ENCODE measurements at regions not wholly inside any gene's neighbourhood (a gene's known extent, or its start where the extent isn't known, plus 50 kb on each side); places are given as distances from the start of the nearest gene placed in this dataset.

DNA sequence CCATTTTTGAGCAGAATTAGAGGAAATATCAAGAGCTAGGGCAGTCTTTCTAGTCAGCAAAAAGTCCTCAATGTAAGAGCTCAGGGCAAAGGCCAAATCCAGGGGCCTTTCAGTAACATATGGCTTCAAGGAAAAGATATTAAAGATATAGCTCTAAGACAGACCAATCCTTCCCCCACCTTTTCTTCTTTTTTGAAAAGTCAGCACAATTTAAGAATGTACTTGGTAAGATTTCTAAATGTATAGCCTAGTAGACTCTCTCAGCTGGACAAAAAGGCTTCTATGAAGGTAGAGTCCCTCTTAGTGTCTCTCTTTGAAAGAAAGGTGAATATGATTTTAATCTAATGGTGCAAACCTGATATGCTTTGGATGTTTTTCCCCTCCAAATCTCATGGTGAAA is 515.7 kb downstream of the VRK1 start:
- no peak overlapping the region for H3K27ac ChIP-seq (ENCODE audit: low read depth in 1 of 2, low read length in 1 of 2)
- peaks cover 4 to 9% of the 10 kb centered on the region in 2 donors for H3K4me1 ChIP-seq (ENCODE audit: control insufficient read depth in 2 of 2, insufficient read depth in 2 of 2, low read length in 2 of 2)
- H3K4me3 ChIP-seq (ENCODE audit: low read length in 2 of 2), result no peak overlapping the region
- DNase-seq (ENCODE audit: low read depth in 6 of 9, low spot score in 9 of 9), result no peak
- H3K27me3 ChIP-seq (ENCODE audit: control insufficient read depth in 2 of 2, insufficient read depth in 1 of 2, low read length in 1 of 2), result no peaks in the 10 kb centered on the region
- no peaks in the 10 kb centered on the region for H3K36me3 ChIP-seq (ENCODE audit: control insufficient read depth in 2 of 2, insufficient read depth in 2 of 2, low read length in 1 of 2)
- H3K9me3 ChIP-seq (ENCODE audit: control insufficient read depth in 2 of 2, insufficient read depth in 1 of 2, low read length in 1 of 2), result peaks cover 0 to 7% of the 10 kb centered on the region in 2 donors

DNA sequence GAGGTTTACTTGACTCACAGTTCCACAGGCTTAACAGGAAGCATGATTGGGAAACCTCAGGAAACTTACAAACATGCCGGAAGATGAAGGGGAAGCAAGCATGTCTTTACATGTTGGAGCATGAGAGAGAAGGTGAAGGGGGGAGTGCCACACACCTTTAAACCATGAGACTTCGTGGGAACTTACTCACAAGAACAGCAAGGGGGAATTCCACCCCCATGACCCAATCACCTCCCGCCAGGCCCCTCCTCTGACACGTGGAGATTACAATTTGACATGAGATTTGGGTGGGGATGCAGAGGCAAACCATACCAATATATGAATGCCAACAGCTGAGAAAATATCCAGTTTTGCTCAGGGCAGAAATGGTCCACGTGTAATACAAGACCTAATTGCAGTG is 518.6 kb downstream of the VRK1 start:
- Histone ChIP-seq H3K27me3 (ENCODE audit: control insufficient read depth in 2 of 2, insufficient read depth in 1 of 2, low read length in 1 of 2) (no peaks in the 10 kb centered on the region), H3K36me3 (ENCODE audit: control insufficient read depth in 2 of 2, insufficient read depth in 2 of 2, low read length in 1 of 2) (no peaks in the 10 kb centered on the region), H3K4me1 (ENCODE audit: control insufficient read depth in 2 of 2, insufficient read depth in 2 of 2, low read length in 2 of 2) (no peaks in the 10 kb centered on the region), H3K4me3 (ENCODE audit: low read length in 2 of 2) (no peak overlapping the region), H3K27ac (ENCODE audit: low read depth in 1 of 2, low read length in 1 of 2) (no peak overlapping the region), H3K9me3 (ENCODE audit: control insufficient read depth in 2 of 2, insufficient read depth in 1 of 2, low read length in 1 of 2) (peaks cover 0 to 7% of the 10 kb centered on the region in 2 donors)
- WGBS, result 85% methylated on average over 5 of the region's 5 CpGs
- DNase-seq (ENCODE audit: low read depth in 6 of 9, low spot score in 9 of 9), result no peak

DNA sequence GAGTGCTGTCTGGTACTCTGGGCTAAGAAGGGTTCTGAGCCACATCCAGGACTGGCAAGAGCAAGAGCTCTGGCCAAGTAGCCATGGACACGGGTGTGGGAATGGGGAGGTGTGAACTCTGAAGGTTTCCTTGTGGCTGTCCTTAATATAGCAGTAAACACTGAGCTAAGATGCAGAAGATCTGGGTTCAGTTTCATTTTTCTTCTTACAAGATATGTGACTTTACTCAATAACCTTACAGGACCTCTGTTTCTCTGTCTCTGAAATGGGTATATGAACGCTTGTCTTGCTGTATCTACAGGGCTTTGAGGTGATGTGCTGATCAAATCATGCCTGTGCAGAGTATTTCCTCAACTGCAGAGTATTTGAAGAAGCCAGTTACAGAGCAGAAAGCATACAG is 521.2 kb downstream of the VRK1 start:
- Histone ChIP-seq H3K27ac (ENCODE audit: low read depth in 1 of 2, low read length in 1 of 2) (no peak overlapping the region), H3K27me3 (ENCODE audit: control insufficient read depth in 2 of 2, insufficient read depth in 1 of 2, low read length in 1 of 2) (no peaks in the 10 kb centered on the region), H3K36me3 (ENCODE audit: control insufficient read depth in 2 of 2, insufficient read depth in 2 of 2, low read length in 1 of 2) (no peaks in the 10 kb centered on the region), H3K4me1 (ENCODE audit: control insufficient read depth in 2 of 2, insufficient read depth in 2 of 2, low read length in 2 of 2) (no peaks in the 10 kb centered on the region), H3K9me3 (ENCODE audit: control insufficient read depth in 2 of 2, insufficient read depth in 1 of 2, low read length in 1 of 2) (peaks cover 0 to 4% of the 10 kb centered on the region in 2 donors), H3K4me3 (ENCODE audit: low read length in 2 of 2) (no peak overlapping the region)
- WGBS, result over 99% methylated on average over 2 of the region's 2 CpGs
- DNase-seq (ENCODE audit: low read depth in 6 of 9, low spot score in 9 of 9), result no peak

DNA sequence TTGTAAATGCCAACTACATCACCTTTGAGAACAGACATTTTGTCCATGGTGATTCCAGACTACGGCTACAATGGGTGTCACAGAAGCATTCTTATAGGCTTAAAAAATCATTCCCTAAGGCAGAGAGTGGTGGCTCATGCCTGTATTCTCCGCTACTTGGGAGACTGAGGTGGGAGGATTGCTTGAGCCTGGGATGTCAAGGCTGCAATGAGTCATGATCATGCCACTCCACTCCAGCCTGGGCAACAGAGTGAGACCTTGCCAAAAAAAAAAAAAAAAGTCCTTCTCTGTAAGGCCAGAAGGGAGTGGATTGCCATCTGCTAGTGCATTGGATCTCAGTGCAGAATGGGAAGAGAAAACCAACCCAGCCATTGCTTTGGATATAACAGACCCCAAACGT is 522.5 kb downstream of the VRK1 start:
- H3K9me3 ChIP-seq (ENCODE audit: control insufficient read depth in 2 of 2, insufficient read depth in 1 of 2, low read length in 1 of 2), result no peaks in the 10 kb centered on the region
- H3K36me3 ChIP-seq (ENCODE audit: control insufficient read depth in 2 of 2, insufficient read depth in 2 of 2, low read length in 1 of 2), result no peaks in the 10 kb centered on the region
- no peaks in the 10 kb centered on the region for H3K27me3 ChIP-seq (ENCODE audit: control insufficient read depth in 2 of 2, insufficient read depth in 1 of 2, low read length in 1 of 2)
- WGBS, result 93% methylated on average over 3 of the region's 3 CpGs
- no peak overlapping the region for H3K4me3 ChIP-seq (ENCODE audit: low read length in 2 of 2)
- DNase-seq (ENCODE audit: low read depth in 6 of 9, low spot score in 9 of 9), result no peak
- H3K27ac ChIP-seq (ENCODE audit: low read depth in 1 of 2, low read length in 1 of 2), result no peak overlapping the region
- H3K4me1 ChIP-seq (ENCODE audit: control insufficient read depth in 2 of 2, insufficient read depth in 2 of 2, low read length in 2 of 2), result no peaks in the 10 kb centered on the region

DNA sequence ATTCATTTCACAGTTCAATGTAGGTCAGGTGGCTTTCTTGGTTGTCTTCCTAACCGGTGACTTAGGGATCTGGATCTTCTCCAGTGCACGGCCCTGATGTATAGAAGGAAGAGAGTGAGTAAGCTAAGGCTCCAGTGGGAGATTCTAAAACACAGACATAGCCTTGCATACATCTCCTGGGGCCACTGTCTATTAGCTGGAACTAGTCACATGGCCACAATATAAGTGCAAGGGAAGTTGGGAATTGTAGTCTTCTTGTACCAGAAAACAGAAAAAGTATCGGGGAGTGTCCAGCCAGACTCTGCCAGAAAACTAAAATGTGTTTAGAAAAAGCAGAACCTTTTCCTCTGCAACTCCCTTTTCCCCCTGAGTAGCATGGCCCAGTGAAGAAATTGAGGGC is 531.6 kb downstream of the VRK1 start:
- peaks cover 13 to 14% of the 10 kb centered on the region in 2 donors for H3K4me1 ChIP-seq (ENCODE audit: control insufficient read depth in 2 of 2, insufficient read depth in 2 of 2, low read length in 2 of 2)
- no peaks in the 10 kb centered on the region for H3K27me3 ChIP-seq (ENCODE audit: control insufficient read depth in 2 of 2, insufficient read depth in 1 of 2, low read length in 1 of 2)
- DNase-seq (ENCODE audit: low read depth in 6 of 9, low spot score in 9 of 9), result no peak
- H3K9me3 ChIP-seq (ENCODE audit: control insufficient read depth in 2 of 2, insufficient read depth in 1 of 2, low read length in 1 of 2), result peaks cover 0 to 8% of the 10 kb centered on the region in 2 donors
- H3K4me3 ChIP-seq (ENCODE audit: low read length in 2 of 2), result no peak overlapping the region
- no peaks in the 10 kb centered on the region for H3K36me3 ChIP-seq (ENCODE audit: control insufficient read depth in 2 of 2, insufficient read depth in 2 of 2, low read length in 1 of 2)
- H3K27ac ChIP-seq (ENCODE audit: low read depth in 1 of 2, low read length in 1 of 2), result no peak overlapping the region
- WGBS, result 97% methylated on average over 3 of the region's 3 CpGs

DNA sequence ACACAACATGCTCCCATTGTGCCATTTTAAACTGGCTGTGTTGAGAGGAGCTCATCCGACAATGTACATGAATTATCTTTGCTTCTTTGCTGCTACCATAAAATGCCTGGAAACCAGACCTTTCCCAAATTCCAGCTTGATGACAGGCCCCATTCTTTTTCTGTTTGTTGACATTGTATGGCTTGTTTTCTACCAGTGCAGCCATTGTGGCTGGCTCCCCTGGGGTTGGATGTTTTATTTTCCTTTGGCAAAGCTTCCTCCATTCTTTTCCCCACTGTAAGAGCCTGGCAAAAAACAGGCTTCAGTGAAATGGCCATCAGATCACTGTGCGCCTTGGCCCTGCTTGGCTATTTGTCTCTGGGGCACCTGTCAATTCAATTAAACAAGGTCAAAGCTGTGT is 532.5 kb downstream of the VRK1 start:
- H3K9me3 ChIP-seq (ENCODE audit: control insufficient read depth in 2 of 2, insufficient read depth in 1 of 2, low read length in 1 of 2), result peaks cover 0 to 8% of the 10 kb centered on the region in 2 donors
- H3K4me1 ChIP-seq (ENCODE audit: control insufficient read depth in 2 of 2, insufficient read depth in 2 of 2, low read length in 2 of 2), result peaks cover 13 to 14% of the 10 kb centered on the region in 2 donors
- no peak for DNase-seq (ENCODE audit: low read depth in 6 of 9, low spot score in 9 of 9)
- H3K36me3 ChIP-seq (ENCODE audit: control insufficient read depth in 2 of 2, insufficient read depth in 2 of 2, low read length in 1 of 2), result no peaks in the 10 kb centered on the region
- 100% methylated on average over 2 of the region's 2 CpGs for WGBS
- H3K27ac ChIP-seq (ENCODE audit: low read depth in 1 of 2, low read length in 1 of 2), result no peak overlapping the region
- H3K27me3 ChIP-seq (ENCODE audit: control insufficient read depth in 2 of 2, insufficient read depth in 1 of 2, low read length in 1 of 2), result no peaks in the 10 kb centered on the region
- no peak overlapping the region for H3K4me3 ChIP-seq (ENCODE audit: low read length in 2 of 2)

DNA sequence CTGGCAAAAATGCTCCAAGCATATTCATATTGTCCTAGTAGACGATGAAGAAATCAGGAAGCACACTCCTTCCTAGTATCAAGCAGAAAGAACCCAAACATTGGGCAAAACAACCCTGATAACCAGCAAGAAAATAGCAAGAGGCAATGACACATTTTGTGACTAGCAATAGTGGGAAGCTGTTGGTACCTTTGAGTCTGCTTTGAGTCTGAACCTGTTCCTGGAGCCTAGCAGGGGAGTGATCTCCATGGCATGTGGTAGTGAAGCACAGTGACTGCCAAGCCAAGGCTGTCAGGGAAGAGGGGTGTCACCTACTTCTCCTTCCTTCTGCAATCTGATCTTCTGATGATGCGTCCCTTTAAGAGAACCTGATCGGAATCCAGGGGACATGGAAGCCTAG is 533.9 kb downstream of the VRK1 start:
- no peak for DNase-seq (ENCODE audit: low read depth in 6 of 9, low spot score in 9 of 9)
- no peaks in the 10 kb centered on the region for H3K36me3 ChIP-seq (ENCODE audit: control insufficient read depth in 2 of 2, insufficient read depth in 2 of 2, low read length in 1 of 2)

DNA sequence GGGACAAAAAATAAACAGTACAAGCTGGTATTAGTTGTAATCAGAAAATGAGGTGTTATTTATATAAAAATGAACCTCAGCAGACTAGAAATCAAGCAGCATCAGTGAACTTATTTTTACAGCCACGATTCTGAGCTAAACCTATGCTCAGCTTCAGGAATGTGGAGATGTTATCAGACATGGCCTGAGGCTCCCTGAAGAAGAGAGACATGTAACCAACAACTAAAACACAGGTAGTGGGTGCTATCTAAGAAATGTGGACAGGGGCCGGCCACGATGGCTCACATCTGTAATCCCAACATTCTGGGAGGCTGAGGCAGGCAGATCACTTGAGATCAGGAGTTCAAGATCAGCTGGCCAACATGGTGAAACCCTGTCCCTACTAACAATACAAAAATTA is 534.3 kb downstream of the VRK1 start:
- no peak for DNase-seq (ENCODE audit: low read depth in 6 of 9, low spot score in 9 of 9)
- 81% methylated on average over 3 of the region's 3 CpGs for WGBS
- H3K4me1 ChIP-seq (ENCODE audit: control insufficient read depth in 2 of 2, insufficient read depth in 2 of 2, low read length in 2 of 2), result peaks cover 23 to 24% of the 10 kb centered on the region in 2 donors
- no peak overlapping the region for H3K4me3 ChIP-seq (ENCODE audit: low read length in 2 of 2)
- H3K9me3 ChIP-seq (ENCODE audit: control insufficient read depth in 2 of 2, insufficient read depth in 1 of 2, low read length in 1 of 2), result peaks cover 0 to 8% of the 10 kb centered on the region in 2 donors
- no peak overlapping the region for H3K27ac ChIP-seq (ENCODE audit: low read depth in 1 of 2, low read length in 1 of 2)
- no peaks in the 10 kb centered on the region for H3K27me3 ChIP-seq (ENCODE audit: control insufficient read depth in 2 of 2, insufficient read depth in 1 of 2, low read length in 1 of 2)
- H3K36me3 ChIP-seq (ENCODE audit: control insufficient read depth in 2 of 2, insufficient read depth in 2 of 2, low read length in 1 of 2), result no peaks in the 10 kb centered on the region

More for the DNA sequence above, 533.9 kb downstream of the VRK1 start:
- H3K27ac ChIP-seq (ENCODE audit: low read depth in 1 of 2, low read length in 1 of 2), result no peak overlapping the region
- no peaks in the 10 kb centered on the region for H3K27me3 ChIP-seq (ENCODE audit: control insufficient read depth in 2 of 2, insufficient read depth in 1 of 2, low read length in 1 of 2)
- H3K4me1 ChIP-seq (ENCODE audit: control insufficient read depth in 2 of 2, insufficient read depth in 2 of 2, low read length in 2 of 2), result peaks cover 18 to 20% of the 10 kb centered on the region in 2 donors
- H3K4me3 ChIP-seq (ENCODE audit: low read length in 2 of 2), result no peak overlapping the region
- H3K9me3 ChIP-seq (ENCODE audit: control insufficient read depth in 2 of 2, insufficient read depth in 1 of 2, low read length in 1 of 2), result peaks cover 0 to 8% of the 10 kb centered on the region in 2 donors
- 91% methylated on average over 3 of the region's 3 CpGs for WGBS

DNA sequence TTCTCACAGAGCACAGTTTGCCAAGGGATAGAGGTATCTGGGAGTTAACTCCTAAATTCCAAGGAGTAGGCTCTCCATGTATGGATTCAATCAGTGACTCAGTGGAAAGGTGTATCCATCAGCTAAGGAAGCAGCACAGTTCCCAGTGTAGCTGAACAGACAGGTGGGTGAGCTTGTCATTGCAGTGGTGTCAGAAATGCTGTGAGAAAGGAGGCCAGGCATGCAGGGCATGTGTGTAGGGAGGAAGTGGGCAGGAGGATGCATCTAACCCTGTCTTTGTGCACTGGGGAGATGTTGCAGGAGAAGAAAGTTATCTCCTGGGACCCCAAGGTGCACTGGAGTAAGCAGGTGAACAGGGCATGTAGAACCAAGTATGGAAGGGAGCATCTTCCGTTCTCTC is 539.0 kb downstream of the VRK1 start:
- Histone ChIP-seq H3K36me3 (ENCODE audit: control insufficient read depth in 2 of 2, insufficient read depth in 2 of 2, low read length in 1 of 2) (no peaks in the 10 kb centered on the region), H3K9me3 (ENCODE audit: control insufficient read depth in 2 of 2, insufficient read depth in 1 of 2, low read length in 1 of 2) (peaks cover 0 to 18% of the 10 kb centered on the region in 2 donors), H3K27ac (ENCODE audit: low read depth in 1 of 2, low read length in 1 of 2) (peak overlapping the region in 1 of 2 donors; percentile 39), H3K4me1 (ENCODE audit: control insufficient read depth in 2 of 2, insufficient read depth in 2 of 2, low read length in 2 of 2) (peaks cover 21 to 35% of the 10 kb centered on the region in 2 donors), H3K4me3 (ENCODE audit: low read length in 2 of 2) (no peak overlapping the region), H3K27me3 (ENCODE audit: control insufficient read depth in 2 of 2, insufficient read depth in 1 of 2, low read length in 1 of 2) (no peaks in the 10 kb centered on the region)
- DNase-seq (ENCODE audit: low read depth in 6 of 9, low spot score in 9 of 9), result peak in 8 of 9 donors; percentile 34 to 83 (median 54)
- 98% methylated on average over 1 of the region's 1 CpG for WGBS

DNA sequence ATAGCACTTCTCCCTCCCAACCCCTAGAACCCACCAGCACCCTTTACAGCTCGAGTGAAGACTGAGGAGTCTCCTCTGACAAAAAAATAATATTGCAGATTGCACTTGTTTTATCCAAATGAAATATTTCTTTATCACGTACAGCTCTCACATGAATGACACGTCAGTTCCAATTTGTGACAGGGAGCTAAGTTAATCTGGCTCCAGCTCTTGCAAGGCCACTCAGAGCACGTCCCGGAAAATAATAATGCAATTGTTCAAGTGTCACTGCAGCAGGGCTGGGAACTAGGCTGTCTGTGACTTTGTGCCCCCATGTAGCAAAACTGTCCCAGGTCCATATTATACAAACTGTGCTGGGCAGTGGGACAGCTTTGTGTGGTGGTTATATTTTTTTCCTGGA is 539.6 kb downstream of the VRK1 start:
- H3K36me3 ChIP-seq (ENCODE audit: control insufficient read depth in 2 of 2, insufficient read depth in 2 of 2, low read length in 1 of 2), result no peaks in the 10 kb centered on the region
- WGBS, result 94% methylated on average over 5 of the region's 5 CpGs
- DNase-seq (ENCODE audit: low read depth in 6 of 9, low spot score in 9 of 9), result no peak
- H3K4me3 ChIP-seq (ENCODE audit: low read length in 2 of 2), result no peak overlapping the region
- H3K27me3 ChIP-seq (ENCODE audit: control insufficient read depth in 2 of 2, insufficient read depth in 1 of 2, low read length in 1 of 2), result no peaks in the 10 kb centered on the region
- peaks cover 17 to 29% of the 10 kb centered on the region in 2 donors for H3K4me1 ChIP-seq (ENCODE audit: control insufficient read depth in 2 of 2, insufficient read depth in 2 of 2, low read length in 2 of 2)
- H3K27ac ChIP-seq (ENCODE audit: low read depth in 1 of 2, low read length in 1 of 2), result peak overlapping the region in 1 of 2 donors; percentile 39
- H3K9me3 ChIP-seq (ENCODE audit: control insufficient read depth in 2 of 2, insufficient read depth in 1 of 2, low read length in 1 of 2), result peaks cover 0 to 16% of the 10 kb centered on the region in 2 donors
